ENCODE measurements at regions not wholly inside any gene's neighbourhood (a gene's known extent, or its start where the extent isn't known, plus 50 kb on each side); places are given as distances from the start of the nearest gene placed in this dataset.

DNA sequence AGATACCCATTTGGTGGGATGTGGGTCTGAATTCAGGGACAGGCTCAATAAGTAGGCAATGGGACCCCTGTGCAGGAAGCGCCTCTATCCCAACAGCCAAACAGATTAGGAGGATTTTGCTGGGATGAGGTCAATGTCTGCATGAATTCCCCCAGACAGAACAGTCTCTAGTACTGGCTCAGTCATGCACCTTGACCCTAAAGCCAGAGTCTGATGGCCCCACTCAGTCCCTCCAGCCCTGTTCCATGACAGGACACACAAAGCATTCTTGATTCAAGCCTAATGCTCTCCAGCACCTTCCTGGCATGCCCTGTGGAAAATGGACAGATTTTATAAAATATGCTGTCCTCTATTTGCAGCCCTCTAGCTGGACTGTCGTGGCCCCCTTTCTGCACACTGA, 49.8 kb upstream of the RAB6D start:
- TF ChIP-seq, protein P1, sequence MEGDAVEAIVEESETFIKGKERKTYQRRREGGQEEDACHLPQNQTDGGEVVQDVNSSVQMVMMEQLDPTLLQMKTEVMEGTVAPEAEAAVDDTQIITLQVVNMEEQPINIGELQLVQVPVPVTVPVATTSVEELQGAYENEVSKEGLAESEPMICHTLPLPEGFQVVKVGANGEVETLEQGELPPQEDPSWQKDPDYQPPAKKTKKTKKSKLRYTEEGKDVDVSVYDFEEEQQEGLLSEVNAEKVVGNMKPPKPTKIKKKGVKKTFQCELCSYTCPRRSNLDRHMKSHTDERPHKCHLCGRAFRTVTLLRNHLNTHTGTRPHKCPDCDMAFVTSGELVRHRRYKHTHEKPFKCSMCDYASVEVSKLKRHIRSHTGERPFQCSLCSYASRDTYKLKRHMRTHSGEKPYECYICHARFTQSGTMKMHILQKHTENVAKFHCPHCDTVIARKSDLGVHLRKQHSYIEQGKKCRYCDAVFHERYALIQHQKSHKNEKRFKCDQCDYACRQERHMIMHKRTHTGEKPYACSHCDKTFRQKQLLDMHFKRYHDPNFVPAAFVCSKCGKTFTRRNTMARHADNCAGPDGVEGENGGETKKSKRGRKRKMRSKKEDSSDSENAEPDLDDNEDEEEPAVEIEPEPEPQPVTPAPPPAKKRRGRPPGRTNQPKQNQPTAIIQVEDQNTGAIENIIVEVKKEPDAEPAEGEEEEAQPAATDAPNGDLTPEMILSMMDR (IDR thresholded peaks at IDR 0.05), result no peak
- TF ChIP-seq POLR2A (IDR thresholded peaks at IDR 0.05) (no peak), POLR2AphosphoS5 (IDR thresholded peaks at IDR 0.05; ENCODE audit: insufficient read depth in 1 of 2, low read depth in 1 of 2) (no peak)
- no peaks in the 10 kb centered on the region for H3K27me3 ChIP-seq
- H3K9me3 ChIP-seq, result no peaks in the 10 kb centered on the region
- H3K27ac ChIP-seq, result no peak overlapping the region
- no peaks in the 10 kb centered on the region for H3K4me1 ChIP-seq
- DNase-seq (ENCODE audit: extremely low spot score in 2 of 2), result no peak
- H3K4me3 ChIP-seq, result no peak overlapping the region
- H3K36me3 ChIP-seq, result no peaks in the 10 kb centered on the region
- intact Hi-C loops (cut with DNase I), result no loop called here
